GM18867 (cell line): ENCODE measurements at regions not wholly inside any gene's neighbourhood (a gene's known extent, or its start where the extent isn't known, plus 50 kb on each side); places are given as distances from the start of the nearest gene placed in this dataset.

Experiments used
- ATAC-seq: cut with Tn5 transposase; IDR thresholded peaks from one replicate; pipeline ENCODE4 v1.9.1; 2021; ENCODE audit warnings: mild to moderate bottlenecking, moderate library complexity; ENCODE audit not compliant: unreplicated experiment

DNA sequence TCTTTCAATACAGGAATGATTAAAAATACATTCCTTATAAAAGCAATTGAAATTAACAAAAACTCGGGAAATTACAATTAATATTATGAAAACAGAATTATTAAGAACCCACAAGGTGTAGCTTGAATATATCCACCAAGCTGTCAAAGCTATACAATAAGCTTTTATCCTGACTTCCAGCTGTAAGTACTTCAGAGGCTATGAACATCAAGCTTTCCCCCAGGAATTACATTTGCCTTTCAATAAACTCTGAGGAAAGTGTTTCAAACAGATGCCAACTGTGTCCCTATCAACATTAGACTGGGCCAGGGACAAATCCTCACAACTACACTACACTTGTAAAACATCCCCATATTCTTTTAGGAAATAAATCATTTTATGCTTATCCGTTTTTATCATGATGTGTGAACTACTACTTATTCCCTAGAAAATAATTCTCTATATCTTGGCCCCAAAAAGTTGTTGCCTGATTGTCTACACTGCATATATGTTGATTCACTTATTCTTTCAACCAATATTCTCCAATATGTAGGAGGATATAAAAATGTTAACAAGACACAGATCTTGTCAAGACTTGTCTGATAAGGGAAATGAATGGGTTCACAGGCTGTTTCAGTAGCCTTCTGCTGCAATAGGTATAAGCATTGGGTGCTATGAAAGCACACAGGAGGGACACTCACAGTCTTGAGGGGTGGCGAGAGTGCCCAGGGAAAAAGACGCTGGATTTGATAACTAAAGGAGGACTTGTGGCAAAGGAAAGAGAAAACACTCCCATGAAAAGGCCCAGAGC lies 494.1 kb downstream of the CENPC start:
- no peak for ATAC-seq

DNA sequence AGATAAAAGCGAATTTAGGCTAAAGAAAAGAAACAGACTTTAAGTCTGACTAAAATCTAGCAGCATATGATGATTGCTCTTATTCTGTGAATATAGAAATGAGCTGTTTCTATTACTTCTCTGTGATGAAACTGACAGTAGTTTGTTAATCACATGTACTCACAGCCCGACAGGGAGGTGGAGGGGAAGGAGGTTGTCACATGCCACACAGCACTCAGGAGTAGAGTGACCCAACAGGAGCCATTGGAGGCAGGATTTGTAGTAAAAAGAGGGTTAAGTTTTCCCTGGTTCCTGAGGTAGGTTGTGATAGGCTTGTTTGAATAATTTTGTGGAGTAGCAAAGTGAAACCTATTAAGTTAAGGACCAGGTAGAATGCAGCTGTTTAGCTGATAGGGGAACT lies 495.9 kb downstream of the CENPC start:
- ATAC-seq: no peak

DNA sequence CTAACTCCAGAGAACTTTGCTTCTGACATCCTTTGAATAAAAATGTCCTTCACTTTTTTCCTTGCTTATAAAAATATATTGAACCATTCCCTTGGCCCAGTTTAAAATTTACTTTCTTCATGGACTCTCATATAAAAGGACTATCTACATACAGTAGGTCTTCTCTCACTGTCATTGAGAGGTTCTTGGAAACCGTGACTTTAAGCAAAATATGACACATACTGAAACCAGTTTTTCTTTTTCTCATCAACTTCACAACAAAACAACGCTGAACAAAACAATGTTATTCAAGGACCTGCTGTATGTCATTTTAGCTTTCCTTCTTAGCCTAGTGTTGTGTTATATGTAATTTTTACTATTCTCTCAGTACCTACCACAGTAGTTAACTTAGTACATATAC lies 496.8 kb downstream of the CENPC start:
- ATAC-seq: no peak

DNA sequence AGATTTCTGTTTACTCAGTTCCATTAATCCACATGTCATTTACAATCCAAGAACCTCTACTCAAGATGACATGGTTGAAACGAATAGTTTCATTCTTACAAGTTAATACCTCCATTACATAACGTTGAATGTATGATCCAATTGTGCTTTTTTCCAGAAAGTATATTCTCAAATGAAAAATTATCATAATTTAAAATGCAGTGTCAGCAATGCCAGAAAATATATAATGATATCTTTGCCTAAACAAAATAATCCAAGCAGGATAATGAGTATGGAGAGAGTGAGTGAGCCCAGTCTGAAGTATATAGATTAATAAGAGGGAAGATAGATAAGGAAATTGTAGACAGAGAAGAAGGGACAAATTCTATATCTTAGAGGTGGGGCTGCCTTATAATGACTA lies 505.0 kb downstream of the CENPC start:
- no peak for ATAC-seq

DNA sequence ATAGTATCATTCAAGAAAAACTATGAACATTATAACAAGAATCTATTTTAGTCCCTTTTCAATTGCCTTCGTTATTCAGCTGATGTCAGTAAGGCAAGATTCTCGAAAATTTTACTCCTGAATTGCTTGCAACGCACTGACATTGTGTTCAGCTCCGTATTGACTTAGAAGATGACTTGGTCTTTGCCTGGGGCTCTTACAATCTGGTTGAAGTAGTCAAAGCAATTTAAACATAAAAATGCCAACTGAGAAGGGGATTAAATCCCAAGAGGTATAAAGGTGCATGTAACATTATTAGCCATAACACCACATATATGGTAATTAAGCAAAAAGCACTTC lies 507.1 kb downstream of the CENPC start:
- no peak for ATAC-seq

DNA sequence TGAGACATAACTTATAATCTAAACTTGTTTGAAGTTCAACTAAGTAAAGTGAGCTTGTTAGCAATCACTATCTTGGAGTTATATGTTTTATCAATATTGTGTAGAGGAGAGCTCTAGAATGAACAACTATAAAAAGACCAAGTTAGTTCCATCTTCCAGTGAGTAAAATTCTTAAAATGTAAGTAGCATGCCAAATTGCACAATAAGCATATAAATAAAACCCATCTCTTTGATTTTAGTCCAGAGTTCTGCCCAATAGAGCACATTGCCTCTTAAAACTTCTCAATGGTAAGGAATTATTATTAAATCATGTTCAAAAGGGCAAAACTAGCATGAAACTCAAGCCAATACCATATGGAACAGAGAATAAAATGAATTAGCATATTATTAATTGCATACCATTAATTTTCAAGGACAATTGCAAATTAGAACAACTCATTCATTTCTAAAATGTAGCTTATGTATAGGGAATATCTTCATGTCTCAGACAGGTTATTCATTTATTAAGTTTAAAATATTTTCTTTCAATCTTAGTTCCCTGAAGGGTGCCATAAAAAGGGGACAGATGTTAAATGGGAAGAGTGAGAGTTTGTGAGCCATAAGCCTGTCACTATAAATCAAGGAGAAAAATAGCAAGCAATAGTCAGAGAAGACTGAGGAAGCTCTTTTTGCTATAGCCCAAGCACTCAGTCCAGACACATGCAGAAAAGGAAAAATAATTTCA lies 507.6 kb downstream of the CENPC start:
- no peak for ATAC-seq

DNA sequence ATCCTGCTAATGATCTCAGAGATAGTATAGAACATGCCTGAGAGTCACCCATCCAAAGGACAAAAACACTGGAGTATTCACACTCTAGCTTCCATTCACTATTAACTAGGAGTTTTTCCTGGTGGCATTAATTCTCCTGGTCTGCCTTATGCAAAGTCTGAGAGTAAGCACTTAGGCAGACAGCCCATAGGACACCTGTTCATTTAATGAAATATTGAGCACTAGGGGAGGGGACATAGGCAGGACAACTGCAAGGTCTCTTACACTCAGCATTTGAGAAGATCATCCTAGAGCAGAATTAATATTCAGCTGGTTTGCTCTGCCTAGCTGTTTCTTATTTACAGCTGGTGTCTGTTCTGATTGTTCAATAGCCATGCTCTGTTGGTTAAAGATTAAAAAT lies 508.5 kb downstream of the CENPC start:
- ATAC-seq: no peak

DNA sequence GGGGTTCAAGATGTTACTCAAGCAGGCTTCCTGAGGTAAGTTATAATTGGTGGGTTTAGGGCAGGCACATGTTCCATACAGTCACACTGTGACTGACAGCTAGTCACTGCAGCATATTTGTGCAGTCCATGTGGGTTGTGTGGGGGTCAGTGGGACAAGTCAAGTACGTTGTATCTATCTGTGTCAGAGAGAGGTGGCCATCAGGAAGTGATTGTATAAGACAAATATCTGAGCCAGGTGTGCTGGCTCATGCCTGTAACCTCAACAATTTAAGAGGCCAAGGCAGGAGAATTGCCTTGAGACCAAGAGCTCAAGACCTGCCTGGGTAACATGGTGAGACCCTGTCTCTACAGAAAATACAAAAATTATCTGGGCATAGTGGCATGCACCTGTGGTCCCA lies 509.3 kb downstream of the CENPC start:
- ATAC-seq: no peak

DNA sequence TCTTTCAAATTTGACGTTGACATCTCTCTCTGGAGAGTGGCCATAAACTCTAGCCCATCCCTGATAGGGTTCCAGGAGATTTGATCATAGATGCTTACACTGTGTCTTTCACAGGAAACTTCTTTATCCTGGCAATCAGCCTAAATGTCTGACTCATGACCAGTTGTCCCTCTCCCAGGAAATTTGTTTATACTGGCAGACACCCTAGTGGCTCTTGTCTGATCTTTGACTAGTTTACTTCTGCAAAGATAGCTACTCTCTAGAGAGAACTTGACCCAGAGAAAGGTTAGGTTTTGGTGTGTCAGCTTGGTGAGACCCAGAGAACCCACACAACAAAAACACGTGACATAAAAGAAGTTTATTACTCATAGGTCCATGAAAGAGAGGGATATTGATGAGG lies 509.8 kb downstream of the CENPC start:
- no peak for ATAC-seq

DNA sequence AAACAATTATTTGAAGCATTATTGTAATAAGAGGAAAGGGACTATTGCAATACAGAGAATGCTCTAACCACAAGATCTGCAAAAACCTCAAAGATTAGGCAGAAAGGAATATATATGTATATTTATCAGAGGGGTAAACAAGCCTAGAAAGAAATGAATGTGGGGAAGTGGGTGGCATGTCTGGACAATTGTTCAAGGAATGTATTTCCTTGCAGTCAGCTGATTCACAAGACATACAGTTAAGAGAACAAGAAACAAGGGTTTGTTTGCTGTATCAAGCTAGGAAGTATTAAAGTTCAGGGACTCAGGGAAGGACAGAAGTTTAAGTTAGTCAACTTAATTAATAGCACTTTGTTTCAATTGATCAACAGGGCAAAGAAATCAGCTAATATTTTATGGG lies 514.7 kb downstream of the CENPC start:
- ATAC-seq: no peak

DNA sequence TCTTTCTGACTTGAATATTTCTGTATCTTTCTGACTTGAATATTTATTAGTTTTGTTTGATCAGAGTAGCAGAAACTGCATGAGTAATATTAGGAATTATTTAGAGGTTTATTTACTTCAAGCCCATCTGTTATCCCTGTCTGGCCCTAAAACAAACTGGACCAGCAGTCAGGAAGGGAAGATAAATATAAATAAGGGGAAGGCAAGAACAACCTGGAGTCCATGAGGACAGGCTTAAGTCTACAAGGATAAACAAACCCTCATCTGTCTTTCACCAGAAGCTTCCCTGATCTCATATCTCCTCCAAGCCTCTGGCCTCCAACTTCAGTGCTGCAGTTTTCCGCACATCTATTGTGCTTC lies 524.9 kb downstream of the CENPC start:
- no peak for ATAC-seq

DNA sequence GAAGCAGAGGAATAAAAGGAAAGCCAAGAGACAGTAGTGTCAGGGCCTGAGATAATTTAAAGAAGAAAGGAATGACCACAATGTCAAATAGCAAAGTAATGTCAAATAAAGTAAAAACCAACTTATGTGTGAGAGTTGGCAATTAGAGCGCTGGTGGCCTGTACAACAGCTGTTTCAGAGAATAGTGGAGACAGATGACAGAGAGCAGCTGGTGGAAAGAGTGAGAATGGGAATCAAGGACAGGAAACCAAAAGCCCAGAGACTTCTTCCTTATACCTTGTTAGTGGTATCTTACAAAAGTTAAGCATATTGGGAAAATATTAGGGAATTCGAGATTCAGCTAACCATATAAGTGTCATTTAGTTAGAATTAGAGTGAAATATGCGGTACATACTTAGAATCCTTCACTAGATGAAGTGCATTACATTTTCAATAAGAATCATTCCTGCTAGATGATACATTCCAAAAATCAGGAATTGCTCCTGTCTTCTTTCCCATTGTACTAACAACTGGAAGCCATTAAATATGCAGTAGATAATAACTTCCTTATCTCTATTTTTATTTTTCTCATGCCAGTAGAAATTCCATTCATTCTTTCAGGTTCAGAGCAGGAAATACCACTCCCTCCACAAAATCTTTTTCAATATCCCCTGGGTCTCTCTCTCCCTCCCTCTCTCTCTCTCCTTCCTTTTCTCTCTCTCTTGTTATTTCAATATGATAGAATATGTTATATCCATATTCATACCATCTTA lies 525.4 kb downstream of the CENPC start:
- no peak for ATAC-seq

DNA sequence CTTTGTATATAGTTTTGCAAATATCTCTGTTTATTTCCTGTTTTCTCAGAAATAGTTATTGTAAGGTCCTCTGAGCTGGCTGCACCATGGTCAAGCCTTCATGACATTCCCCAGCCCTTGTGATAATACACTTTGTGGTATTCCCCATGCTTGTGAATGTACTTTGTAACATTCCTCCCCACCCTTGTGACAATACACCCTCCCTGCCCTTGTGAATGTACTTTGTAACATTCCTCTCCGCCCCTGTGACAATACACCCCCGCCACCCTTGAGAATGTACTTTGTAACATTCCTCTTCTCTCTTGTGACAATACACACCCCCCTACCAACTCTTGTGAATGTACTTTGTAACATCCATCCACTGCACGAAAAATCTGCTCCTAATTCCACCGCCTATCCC lies 530.7 kb downstream of the CENPC start:
- ATAC-seq: no peak

DNA sequence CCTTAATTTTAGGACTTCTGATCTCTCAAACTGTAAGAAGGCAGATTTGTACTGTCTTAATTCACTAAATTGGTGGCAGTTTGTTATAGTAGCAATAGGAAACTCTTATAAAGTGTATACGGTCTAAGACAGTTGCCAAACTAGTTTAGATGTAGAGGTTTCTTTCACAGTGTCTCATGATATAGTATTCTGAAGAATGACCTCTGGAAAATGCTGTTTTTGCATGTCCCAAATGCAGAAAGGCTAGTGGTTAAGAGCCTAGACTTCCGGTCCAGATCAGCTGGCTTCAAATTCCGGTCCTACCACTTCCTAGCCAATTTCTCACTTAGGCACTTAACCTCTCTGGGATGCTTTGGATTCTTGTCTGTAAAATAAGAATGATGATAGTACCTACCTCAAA lies 538.5 kb downstream of the CENPC start:
- no peak for ATAC-seq

DNA sequence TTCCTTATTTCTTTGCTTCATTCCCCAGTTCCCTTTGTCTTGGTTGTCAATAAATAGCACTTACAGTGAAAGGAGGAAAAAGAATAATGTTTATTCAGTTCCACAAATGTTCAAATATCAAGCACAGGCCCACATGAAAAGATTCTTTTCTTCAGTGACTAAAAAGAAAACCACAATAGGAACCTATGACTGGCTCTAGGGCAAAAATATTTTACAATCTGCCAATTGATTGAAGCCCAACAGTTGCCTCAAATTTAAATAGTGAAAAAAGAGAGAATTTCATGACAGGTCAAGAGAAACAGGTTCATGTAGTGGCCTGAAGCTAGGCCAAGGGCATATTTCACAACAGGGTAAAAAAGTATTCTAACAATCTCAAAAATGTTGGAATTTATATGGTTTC lies 553.8 kb downstream of the CENPC start:
- ATAC-seq: no peak

DNA sequence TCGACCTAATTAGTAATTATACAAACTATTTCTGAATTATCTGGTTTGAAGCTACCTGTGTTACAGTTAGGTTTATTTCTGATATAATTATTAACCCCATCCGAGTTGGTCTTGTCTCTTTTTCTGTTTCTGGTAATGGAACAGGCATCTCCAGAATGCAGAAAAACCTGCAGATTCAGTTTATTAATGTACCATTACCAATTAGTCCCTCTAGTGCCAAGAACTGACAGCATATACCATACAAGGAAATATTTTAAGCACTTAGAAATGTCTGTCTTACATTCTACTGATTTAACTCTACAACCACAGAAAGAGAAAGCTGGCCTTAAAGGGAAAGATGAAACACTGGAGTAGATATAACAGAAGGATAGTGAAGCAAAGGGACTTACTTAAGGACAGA lies 570.6 kb downstream of the CENPC start:
- ATAC-seq: no peak

DNA sequence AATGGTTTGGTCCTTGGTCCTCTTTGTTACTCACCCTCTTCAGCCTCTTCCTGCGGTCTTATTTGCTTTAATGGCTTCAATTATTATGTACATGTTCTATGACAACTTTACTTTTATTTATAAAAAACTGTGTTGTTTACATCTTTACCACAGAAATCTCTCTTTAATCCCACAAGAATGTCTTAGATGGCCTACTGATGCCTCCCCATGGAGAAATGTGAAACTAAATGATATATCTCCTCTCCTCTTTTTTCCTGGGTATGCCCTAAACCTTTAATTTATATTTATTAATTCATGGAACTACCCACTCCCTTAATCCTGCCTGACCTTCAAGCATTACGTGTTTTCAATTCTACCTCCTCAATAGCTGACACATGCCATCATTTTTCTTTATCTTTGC lies 573.2 kb downstream of the CENPC start:
- no peak for ATAC-seq

DNA sequence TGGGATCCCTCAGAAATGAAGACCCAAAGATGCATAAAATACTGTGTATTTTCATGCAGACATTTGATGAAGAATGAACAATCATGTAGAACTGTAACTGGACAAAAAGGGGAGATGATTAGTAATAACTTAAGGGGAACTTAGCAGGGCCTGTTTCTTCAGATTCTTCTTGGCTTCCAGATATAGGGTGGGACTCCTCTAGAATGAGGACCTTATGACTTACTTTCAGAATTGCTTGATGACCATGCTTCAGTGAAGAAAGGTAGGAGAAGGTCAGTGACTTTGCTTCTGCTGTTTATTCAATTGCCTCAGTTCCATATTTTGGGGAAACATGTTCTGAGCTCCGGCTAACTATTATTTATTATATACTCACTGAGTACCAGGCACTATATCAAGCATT lies 580.8 kb downstream of the CENPC start:
- ATAC-seq: no peak

DNA sequence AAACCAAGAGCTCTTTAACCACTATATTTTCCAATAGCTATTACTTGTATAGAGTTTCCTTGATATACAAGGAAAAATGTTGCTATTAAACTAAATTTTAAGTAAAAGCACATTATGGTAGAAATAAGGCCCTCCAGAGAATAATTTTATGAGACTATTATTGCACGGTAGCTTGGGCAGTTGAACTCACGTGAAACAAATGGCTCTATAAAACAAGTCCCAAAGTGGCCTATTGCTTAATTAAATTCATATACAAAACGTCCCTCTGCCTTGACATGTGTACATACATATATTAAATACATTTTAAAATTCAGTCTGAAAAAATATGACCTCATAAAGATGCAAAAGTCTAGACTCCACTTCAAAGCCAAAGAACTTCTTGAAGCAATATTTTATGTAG lies 582.2 kb downstream of the CENPC start:
- no peak for ATAC-seq

DNA sequence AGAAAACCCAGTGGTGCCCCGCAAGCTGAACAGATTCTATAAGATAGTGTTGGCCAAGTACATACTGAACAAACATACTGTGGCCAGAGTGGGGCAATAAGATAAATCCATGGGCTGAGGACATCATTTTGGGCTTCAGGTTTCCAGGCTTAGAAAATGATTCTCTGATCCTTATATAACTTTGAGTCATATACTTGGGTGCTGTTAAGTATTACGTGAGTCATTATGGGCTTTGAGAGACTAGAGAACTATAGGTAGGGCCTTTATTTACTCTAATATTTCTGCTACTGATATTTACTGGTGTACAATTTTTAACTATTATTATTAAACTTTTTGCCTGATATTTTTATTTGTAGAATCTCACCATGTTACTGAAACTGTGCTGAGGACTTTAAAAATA lies 586.1 kb downstream of the CENPC start:
- no peak for ATAC-seq

DNA sequence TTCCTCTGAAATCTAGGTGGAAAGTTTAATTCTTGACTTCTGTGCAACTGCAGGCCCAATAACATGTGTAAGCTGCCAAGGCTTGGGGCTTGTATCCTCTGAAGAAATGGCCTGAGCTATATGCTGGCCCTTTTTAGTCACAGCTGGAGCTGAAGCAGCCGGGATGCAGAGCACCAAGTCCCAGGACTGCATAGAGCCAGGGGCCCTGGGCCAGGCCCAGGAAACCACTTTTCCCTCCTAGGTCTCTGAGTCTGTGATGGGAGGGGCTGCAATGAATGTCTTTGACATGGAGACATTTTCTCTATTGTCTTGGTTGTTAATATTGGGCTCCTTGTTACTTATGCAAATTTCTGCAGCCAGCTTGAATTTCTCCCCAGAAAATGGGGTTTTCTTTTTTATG lies 588.5 kb downstream of the CENPC start:
- no peak for ATAC-seq

DNA sequence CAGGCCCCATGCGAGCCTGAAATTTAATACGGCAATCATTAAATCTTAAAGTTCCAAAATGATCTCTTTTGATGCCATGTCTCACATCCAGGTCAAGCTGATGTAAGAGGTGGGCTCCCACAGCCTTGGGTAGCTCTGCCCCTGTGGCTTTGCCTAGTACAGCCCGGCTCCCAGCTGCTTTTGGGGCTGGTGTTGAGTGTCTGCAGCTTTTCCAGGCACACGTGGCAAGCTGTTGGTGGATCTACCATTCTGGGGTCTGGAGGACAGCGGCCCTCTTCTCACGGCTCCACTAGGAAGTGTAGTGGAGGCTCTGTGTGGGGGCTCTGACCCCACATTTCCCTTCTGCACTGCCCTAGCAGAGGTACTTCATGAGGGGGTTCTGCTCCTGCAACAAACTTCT lies 588.9 kb downstream of the CENPC start:
- ATAC-seq: no peak
